ENCODE measurements at regions not wholly inside any gene's neighbourhood (a gene's known extent, or its start where the extent isn't known, plus 50 kb on each side); places are given as distances from the start of the nearest gene placed in this dataset.
A peak's percentile ranks its signal among the peaks of the same experiment; 100 is the strongest.
"Not testable (repeated sequence)": the region's sequence is repeated elsewhere in the genome, so short reads cannot be mapped to it uniquely, and the experiment has no call there.

DNA sequence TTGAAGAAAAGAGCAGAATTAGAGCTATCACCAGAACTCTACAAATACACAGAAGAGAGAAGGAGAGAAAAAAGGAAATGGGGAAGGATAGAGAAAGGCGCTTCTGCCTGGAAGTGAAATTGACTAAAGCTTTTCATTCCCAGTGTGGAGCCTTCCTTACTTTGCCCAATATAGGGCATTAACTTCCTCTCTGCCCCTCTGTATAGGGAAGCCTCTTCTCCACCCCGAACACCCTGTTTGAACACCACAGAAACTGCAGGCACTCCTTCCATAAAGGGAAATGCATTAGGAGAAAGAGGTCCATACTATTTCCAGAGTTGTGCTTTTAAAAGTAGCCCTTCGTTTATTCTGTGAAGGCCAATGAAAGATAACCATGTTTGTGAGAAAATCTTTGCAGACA lies 248.5 kb downstream of the RAP2B start:
- no peak overlapping the region for H3K4me3 ChIP-seq (ENCODE audit: low read depth, low read length)
- DNase-seq (ENCODE audit: low read depth), result no peak
- TF ChIP-seq, protein P1, sequence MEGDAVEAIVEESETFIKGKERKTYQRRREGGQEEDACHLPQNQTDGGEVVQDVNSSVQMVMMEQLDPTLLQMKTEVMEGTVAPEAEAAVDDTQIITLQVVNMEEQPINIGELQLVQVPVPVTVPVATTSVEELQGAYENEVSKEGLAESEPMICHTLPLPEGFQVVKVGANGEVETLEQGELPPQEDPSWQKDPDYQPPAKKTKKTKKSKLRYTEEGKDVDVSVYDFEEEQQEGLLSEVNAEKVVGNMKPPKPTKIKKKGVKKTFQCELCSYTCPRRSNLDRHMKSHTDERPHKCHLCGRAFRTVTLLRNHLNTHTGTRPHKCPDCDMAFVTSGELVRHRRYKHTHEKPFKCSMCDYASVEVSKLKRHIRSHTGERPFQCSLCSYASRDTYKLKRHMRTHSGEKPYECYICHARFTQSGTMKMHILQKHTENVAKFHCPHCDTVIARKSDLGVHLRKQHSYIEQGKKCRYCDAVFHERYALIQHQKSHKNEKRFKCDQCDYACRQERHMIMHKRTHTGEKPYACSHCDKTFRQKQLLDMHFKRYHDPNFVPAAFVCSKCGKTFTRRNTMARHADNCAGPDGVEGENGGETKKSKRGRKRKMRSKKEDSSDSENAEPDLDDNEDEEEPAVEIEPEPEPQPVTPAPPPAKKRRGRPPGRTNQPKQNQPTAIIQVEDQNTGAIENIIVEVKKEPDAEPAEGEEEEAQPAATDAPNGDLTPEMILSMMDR (conservative IDR thresholded peaks at IDR 0.05; ENCODE audit: low read depth, low read length), result no peak

DNA sequence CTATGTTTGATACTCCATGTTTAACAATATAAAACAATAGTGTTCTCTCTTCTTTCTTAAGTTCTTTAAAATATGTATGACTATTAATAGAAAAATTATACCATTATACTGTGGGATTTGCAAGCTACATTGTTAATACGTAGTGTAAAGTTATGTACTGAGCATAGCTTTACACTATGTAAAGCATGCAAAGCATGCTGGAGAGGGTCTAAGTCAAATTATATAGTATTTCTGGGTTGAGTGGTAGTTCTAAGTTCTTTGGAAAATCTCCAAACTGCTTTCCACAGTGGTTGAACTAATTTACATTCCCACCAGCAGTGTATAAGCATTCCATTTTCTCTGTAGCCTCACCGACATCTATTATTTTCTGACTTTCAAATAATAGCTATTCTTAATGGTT lies 253.0 kb downstream of the RAP2B start:
- DNase-seq (ENCODE audit: low read depth), result peak; percentile 34
- no peak overlapping the region for H3K4me3 ChIP-seq (ENCODE audit: low read depth, low read length)
- TF ChIP-seq, protein P1 (conservative IDR thresholded peaks at IDR 0.05; ENCODE audit: low read depth, low read length), result no peak

- no peak for DNase-seq (ENCODE audit: low read depth)
- TF ChIP-seq, protein P1 (conservative IDR thresholded peaks at IDR 0.05; ENCODE audit: low read depth, low read length), result no peak
- no peak overlapping the region for H3K4me3 ChIP-seq (ENCODE audit: low read depth, low read length)
These were observed 260.3 kb downstream of the RAP2B start for GRCh38 chr3:153422314-153422713.

DNA sequence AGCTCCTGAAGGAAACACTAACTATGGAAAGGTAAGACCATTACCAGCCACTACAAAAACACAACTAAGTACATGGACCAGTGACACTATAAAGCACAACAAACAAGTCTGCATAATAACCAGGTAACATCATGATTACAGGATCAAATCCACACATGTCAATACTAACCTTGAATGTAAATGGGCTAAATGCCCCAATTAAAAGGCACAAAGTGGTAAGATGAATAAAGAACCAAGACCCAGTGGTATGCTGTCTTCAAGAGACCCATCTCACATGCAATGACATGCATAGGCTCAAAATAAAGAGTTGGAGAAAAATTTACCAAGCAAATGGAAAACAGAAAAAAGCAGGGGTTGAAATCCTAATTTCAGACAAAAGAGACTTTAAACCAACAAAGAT lies 261.8 kb downstream of the RAP2B start:
- DNase-seq (ENCODE audit: low read depth); H3K4me3 ChIP-seq (ENCODE audit: low read depth, low read length): not testable (repeated sequence)

DNA sequence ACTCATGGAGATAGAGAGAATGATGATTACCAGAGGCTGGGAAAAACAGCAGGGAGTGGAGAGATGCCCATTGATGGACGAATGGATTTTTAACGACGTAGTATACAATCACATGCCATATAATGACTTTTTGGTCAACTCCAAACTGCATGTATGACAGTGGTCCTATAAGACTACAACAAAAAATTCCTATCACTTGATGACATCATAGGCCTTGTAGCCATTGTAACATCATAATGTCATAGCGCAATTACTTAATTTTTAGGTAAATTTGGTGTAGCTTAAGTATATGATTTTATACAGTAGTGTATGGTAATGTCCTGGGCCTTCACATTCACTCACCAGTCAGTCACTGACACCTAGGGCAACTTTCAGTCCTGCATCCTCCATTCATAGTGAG lies 264.3 kb downstream of the RAP2B start:
- no peak overlapping the region for H3K4me3 ChIP-seq (ENCODE audit: low read depth, low read length)
- TF ChIP-seq, protein P1 (conservative IDR thresholded peaks at IDR 0.05; ENCODE audit: low read depth, low read length), result no peak
- no peak for DNase-seq (ENCODE audit: low read depth)

DNA sequence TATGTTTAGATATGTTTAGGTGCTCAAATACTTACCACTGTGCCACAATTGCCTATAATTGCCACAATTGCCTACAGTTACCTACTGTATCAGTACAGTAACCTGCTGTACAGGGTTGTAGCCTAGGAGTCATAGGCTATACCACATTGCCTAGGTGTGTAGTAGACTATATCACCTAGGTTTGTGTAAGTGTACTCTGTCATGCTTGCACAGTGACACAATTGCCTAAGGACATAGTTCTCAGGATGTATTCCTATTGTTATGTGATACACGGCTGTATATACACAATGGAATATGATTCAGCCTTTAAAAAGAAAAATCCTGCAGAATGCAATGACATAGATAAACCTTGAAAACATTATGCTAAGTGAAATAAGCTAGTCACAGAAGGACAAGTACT lies 264.8 kb downstream of the RAP2B start:
- DNase-seq (ENCODE audit: low read depth), result no peak
- TF ChIP-seq, protein P1 (conservative IDR thresholded peaks at IDR 0.05; ENCODE audit: low read depth, low read length), result no peak
- H3K4me3 ChIP-seq (ENCODE audit: low read depth, low read length), result no peak overlapping the region

DNA sequence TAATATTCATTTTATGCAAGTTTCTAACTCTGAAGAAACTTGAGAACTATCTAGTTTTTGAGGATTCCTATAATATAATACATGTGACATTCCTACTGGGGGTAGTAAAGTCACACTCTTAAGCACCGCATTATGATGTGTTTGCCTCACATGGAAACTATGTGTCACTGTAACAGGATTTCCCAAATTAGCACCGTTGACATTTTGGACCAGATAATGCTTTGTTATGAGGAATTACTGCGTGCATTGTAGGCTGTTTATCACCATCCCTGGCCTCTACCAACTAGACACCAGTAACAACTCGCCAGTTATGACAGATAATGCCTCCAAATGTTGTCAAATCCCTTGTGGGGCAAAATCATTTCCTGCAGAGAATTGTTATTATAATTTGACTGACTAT lies 267.8 kb downstream of the RAP2B start:
- no peak overlapping the region for H3K4me3 ChIP-seq (ENCODE audit: low read depth, low read length)
- TF ChIP-seq, protein P1 (conservative IDR thresholded peaks at IDR 0.05; ENCODE audit: low read depth, low read length), result no peak
- no peak for DNase-seq (ENCODE audit: low read depth)

DNA sequence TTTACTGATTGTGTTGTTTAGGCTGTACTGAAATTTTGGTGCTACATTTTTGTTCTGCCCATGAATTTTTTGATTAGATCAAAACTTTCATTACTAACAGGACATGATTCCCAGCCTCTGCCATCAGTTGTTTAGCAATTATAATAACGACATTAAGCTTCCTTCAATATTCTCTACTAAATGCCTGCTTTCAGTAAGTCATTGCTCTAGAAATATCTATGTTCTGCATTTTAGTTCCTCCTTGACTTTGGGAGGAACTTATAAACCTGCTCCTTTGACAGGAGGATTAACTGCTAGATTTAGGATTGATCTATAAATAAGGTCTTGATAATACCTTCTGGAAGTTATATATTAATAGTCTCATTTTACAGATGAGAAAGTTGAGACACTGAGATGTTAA lies 269.1 kb downstream of the RAP2B start:
- no peak for DNase-seq (ENCODE audit: low read depth)
- TF ChIP-seq, protein P1 (conservative IDR thresholded peaks at IDR 0.05; ENCODE audit: low read depth, low read length), result no peak
- H3K4me3 ChIP-seq (ENCODE audit: low read depth, low read length), result no peak overlapping the region

All from choroid plexus epithelial cell (primary cell).